B cell (primary cell): ENCODE measurements at regions not wholly inside any gene's neighbourhood (a gene's known extent, or its start where the extent isn't known, plus 50 kb on each side); places are given as distances from the start of the nearest gene placed in this dataset.

Experiments
- ATAC-seq: fragments of 200-7000 bp; cut with Tn5 transposase; one replicate; pipeline ENCODE4 v1.10.0; 2021; ENCODE audit warnings: low read depth, mild to moderate bottlenecking, moderate number of reproducible peaks, moderate library complexity
- CTCF ChIA-PET: fragments of 350-600 bp; sonication (Branson Sonifier 250); formaldehyde crosslinking; loops from one replicate; lab custom pipeline; 2021; ENCODE audit warnings: antibody characterized with exemption, inconsistent platforms; lab: Charles Lee
- POLR2A ChIA-PET: fragments of 350-600 bp; sonication (Branson Sonifier 250); formaldehyde crosslinking; loops from one replicate; lab custom pipeline; 2021; ENCODE audit warnings: antibody characterized with exemption; lab: Charles Lee
- DNase-seq: peaks from one replicate; pipeline ENCODE4 v3.0.0; 2013
- H2AFZ ChIP-seq: 2 replicates; pipeline ENCODE4 v1.6.1; 2012; ENCODE audit warnings: mild to moderate bottlenecking, low read depth, low read length; ENCODE audit not compliant: insufficient read depth, poor library complexity, severe bottlenecking
- H3K27ac ChIP-seq, 2 donors: 1 replicate in 1 of 2; 2 replicates in 1 of 2; pipeline ENCODE4 v1.5.1; 2012 to 2013; ENCODE audit warnings: low read length in 2 of 2, mild to moderate bottlenecking in 2 of 2, moderate library complexity in 1 of 2
- H3K27me3 ChIP-seq, 4 experiments: fragments of 200-600 bp in 1 of 4; sonication (generic) in 1 of 4; replicated peaks in 1 of 4; 1 replicate in 2 of 4; 2 replicates in 2 of 4; pipeline versions ENCODE4 v1.6.1 to v1.7.0; 2013 to 2016; ENCODE audit warnings: low read length in 3 of 4, mild to moderate bottlenecking in 2 of 4, mixed read lengths in 1 of 4, moderate library complexity in 1 of 4; ENCODE audit not compliant: insufficient read depth in 4 of 4, control insufficient read depth in 3 of 4; ENCODE audit errors: control extremely low read depth in 1 of 4
- H3K36me3 ChIP-seq, 2 experiments: replicated peaks in 1 of 2; 1 replicate in 1 of 2; 2 replicates in 1 of 2; pipeline versions ENCODE4 v1.6.1 to v1.7.1; 2013; ENCODE audit warnings: low read length in 1 of 2; ENCODE audit not compliant: insufficient read depth in 2 of 2, control insufficient read depth in 1 of 2; ENCODE audit errors: control extremely low read depth in 1 of 2, extremely low read depth in 1 of 2
- H3K4me1 ChIP-seq, 2 donors: fragments of 200-600 bp in 1 of 2; sonication (generic) in 1 of 2; 1 replicate in 1 of 2; 2 replicates in 1 of 2; pipeline versions ENCODE4 v1.5.1 to v1.6.1; 2013 to 2017; ENCODE audit warnings: low read length in 2 of 2; ENCODE audit not compliant: control insufficient read depth in 2 of 2, insufficient read depth in 2 of 2
- H3K4me2 ChIP-seq: replicated peaks from 2 replicates; pipeline ENCODE3; 2012; ENCODE audit warnings: mild to moderate bottlenecking, low read depth, low read length; ENCODE audit not compliant: poor library complexity, severe bottlenecking
- H3K4me3 ChIP-seq, 5 experiments: fragments of 200-600 bp in 1 of 5; sonication (generic) in 1 of 5; 1 replicate in 3 of 5; 2 replicates in 2 of 5; pipeline versions ENCODE4 v1.5.1 to v1.7.0; 2011 to 2016; ENCODE audit warnings: low read length in 4 of 5, mild to moderate bottlenecking in 4 of 5, low read depth in 2 of 5, control low read depth in 1 of 5, moderate library complexity in 1 of 5; ENCODE audit not compliant: insufficient read depth in 1 of 5; ENCODE audit errors: control extremely low read depth in 1 of 5, extremely low read depth in 1 of 5
- H3K79me2 ChIP-seq: fragments of 200-600 bp; sonication (generic); one replicate; pipeline ENCODE4 v1.6.0; 2016; ENCODE audit warnings: low read length; ENCODE audit not compliant: control insufficient read depth, insufficient read depth
- H3K9ac ChIP-seq: fragments of 200-600 bp; sonication (generic); 2 replicates; pipeline ENCODE4 v1.6.1; 2017; ENCODE audit warnings: mild to moderate bottlenecking, low read length, moderate library complexity
- H3K9me3 ChIP-seq, 3 donors: one replicate each; pipeline versions ENCODE4 v1.6.1 to v1.7.1; 2013; ENCODE audit warnings: low read length in 2 of 3; ENCODE audit not compliant: control insufficient read depth in 2 of 3, insufficient read depth in 1 of 3; ENCODE audit errors: control extremely low read depth in 1 of 3
- H4K20me1 ChIP-seq: 2 replicates; pipeline ENCODE4 v1.6.0; 2012; ENCODE audit warnings: mild to moderate bottlenecking, low read length; ENCODE audit not compliant: insufficient read depth, control insufficient read depth, poor library complexity, severe bottlenecking
- H3K27ac Mint-ChIP-seq: one replicate; pipeline ENCODE4 v1.8.0; 2021; ENCODE audit warnings: mixed read lengths
- H3K27me3 Mint-ChIP-seq: one replicate; pipeline ENCODE4 v1.8.0; 2021; ENCODE audit warnings: mixed read lengths
- H3K4me1 Mint-ChIP-seq: one replicate; pipeline ENCODE4 v1.8.0; 2021; ENCODE audit warnings: mixed read lengths
- H3K4me3 Mint-ChIP-seq: one replicate; pipeline ENCODE4 v1.8.0; 2021; ENCODE audit warnings: mixed read lengths
- H3K9me3 Mint-ChIP-seq: one replicate; pipeline ENCODE4 v1.8.0; 2022; ENCODE audit warnings: mixed read lengths; ENCODE audit not compliant: insufficient read depth
- EZH2 ChIP-seq: IDR thresholded peaks from 2 replicates; pipeline ENCODE4 v1.6.1; 2012; ENCODE audit warnings: borderline replicate concordance, low read depth, mild to moderate bottlenecking, moderate library complexity, low read length; ENCODE audit not compliant: insufficient read depth, poor library complexity, severe bottlenecking
- WGBS: methylation state at CpG from one replicate; pipeline ENCODE4 v1.1.5; 2013; ENCODE audit warnings: missing lambda C conversion rate; ENCODE audit not compliant: insufficient coverage; 5-methylcytosine and 5-hydroxymethylcytosine counted together
- intact Hi-C: fragments of 100-400 bp; cut with micrococcal nuclease; formaldehyde crosslinking; loops from one replicate; pipeline ENCODE4 v1.10.0; 2022
- TF ChIP-seq, protein P1 (sequence below): fragments of 200-600 bp; IDR thresholded peaks from one replicate; pipeline ENCODE4 v1.8.0; 2022; ENCODE audit warnings: antibody characterized with exemption, mild to moderate bottlenecking

GRCh38 chr9:38254151-38254550 lies 138.4 kb upstream of the ALDH1B1 start:
- Histone ChIP-seq H3K9ac (no peak overlapping the region), H3K4me1 (no peaks in the 10 kb centered on the region), H2AFZ (no peak overlapping the region), H3K9me3 (no peaks in the 10 kb centered on the region), H3K4me3 (no peak overlapping the region), H3K4me2 (no peak overlapping the region), H3K36me3 (no peaks in the 10 kb centered on the region), H3K27ac (no peak overlapping the region), H4K20me1 (no peaks in the 10 kb centered on the region), H3K27me3 (peaks cover 0 to 2% (median 0%) of the 10 kb centered on the region in 4 experiments), H3K79me2 (no peaks in the 10 kb centered on the region)
- H3K27ac Mint-ChIP-seq: no peak overlapping the region
- ChIA-PET POLR2A (no interaction called here), CTCF (no interaction called here)
- 85% methylated on average over 3 of the region's 7 CpGs for WGBS
- no peak for ATAC-seq
- H3K4me1 Mint-ChIP-seq: no peaks in the 10 kb centered on the region
- no peak for DNase-seq
- TF ChIP-seq, protein P1, sequence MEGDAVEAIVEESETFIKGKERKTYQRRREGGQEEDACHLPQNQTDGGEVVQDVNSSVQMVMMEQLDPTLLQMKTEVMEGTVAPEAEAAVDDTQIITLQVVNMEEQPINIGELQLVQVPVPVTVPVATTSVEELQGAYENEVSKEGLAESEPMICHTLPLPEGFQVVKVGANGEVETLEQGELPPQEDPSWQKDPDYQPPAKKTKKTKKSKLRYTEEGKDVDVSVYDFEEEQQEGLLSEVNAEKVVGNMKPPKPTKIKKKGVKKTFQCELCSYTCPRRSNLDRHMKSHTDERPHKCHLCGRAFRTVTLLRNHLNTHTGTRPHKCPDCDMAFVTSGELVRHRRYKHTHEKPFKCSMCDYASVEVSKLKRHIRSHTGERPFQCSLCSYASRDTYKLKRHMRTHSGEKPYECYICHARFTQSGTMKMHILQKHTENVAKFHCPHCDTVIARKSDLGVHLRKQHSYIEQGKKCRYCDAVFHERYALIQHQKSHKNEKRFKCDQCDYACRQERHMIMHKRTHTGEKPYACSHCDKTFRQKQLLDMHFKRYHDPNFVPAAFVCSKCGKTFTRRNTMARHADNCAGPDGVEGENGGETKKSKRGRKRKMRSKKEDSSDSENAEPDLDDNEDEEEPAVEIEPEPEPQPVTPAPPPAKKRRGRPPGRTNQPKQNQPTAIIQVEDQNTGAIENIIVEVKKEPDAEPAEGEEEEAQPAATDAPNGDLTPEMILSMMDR: no peak
- no peak for TF ChIP-seq EZH2
- H3K9me3 Mint-ChIP-seq: no peaks in the 10 kb centered on the region
- peaks cover 16% of the 10 kb centered on the region for H3K27me3 Mint-ChIP-seq
- no peak overlapping the region for H3K4me3 Mint-ChIP-seq
- intact Hi-C loops: no loop called here

- H3K9me3 ChIP-seq: no peaks in the 10 kb centered on the region
- Mint-ChIP-seq H3K4me3 (no peak overlapping the region), H3K27me3 (peaks cover 14% of the 10 kb centered on the region), H3K27ac (no peak overlapping the region), H3K4me1 (no peaks in the 10 kb centered on the region), H3K9me3 (no peaks in the 10 kb centered on the region)
- CTCF ChIA-PET: no interaction called here
- H3K36me3 ChIP-seq: no peaks in the 10 kb centered on the region
- peaks cover 0 to 2% (median 0%) of the 10 kb centered on the region in 4 experiments for H3K27me3 ChIP-seq
- H3K79me2 ChIP-seq: no peaks in the 10 kb centered on the region
- no peaks in the 10 kb centered on the region for H4K20me1 ChIP-seq
- no peaks in the 10 kb centered on the region for H3K4me1 ChIP-seq
- H3K27ac ChIP-seq: no peak overlapping the region
- H3K9ac ChIP-seq: no peak overlapping the region
- DNase-seq (no peak), ATAC-seq (no peak)
- intact Hi-C loops: no loop called here
- H2AFZ ChIP-seq: no peak overlapping the region
- no peak for TF ChIP-seq EZH2
- TF ChIP-seq, protein P1: no peak
- no peak overlapping the region for H3K4me3 ChIP-seq
- POLR2A ChIA-PET: no interaction called here
- H3K4me2 ChIP-seq: no peak overlapping the region
- WGBS: 89% methylated on average over 7 of the region's 7 CpGs
These were observed 139.3 kb upstream of the ALDH1B1 start for GRCh38 chr9:38253200-38253599.
